Aorta (tissue), 5 donors: ENCODE measurements at regions not wholly inside any gene's neighbourhood (a gene's known extent, or its start where the extent isn't known, plus 50 kb on each side); places are given as distances from the start of the nearest gene placed in this dataset.

ENCODE experiments used
- ATAC-seq: fragments of 200-7000 bp; cut with Tn5 transposase; one replicate; pipeline ENCODE4 v1.9.1; 2022; ENCODE audit warnings: moderate library complexity; ENCODE audit not compliant: low FRiP score
- DNase-seq, 2 donors: peaks; one replicate each; pipeline ENCODE4 v3.0.0-alpha.2; 2020
- H3K27ac ChIP-seq, 2 donors: one replicate each; pipeline ENCODE4 v1.5.1; 2013; ENCODE audit warnings: low read length in 2 of 2, mild to moderate bottlenecking in 2 of 2, moderate library complexity in 2 of 2, control low read depth in 1 of 2, inconsistent platforms in 1 of 2, low read depth in 1 of 2
- H3K27me3 ChIP-seq, 2 donors: one replicate each; pipeline ENCODE4 v1.6.1; 2013; ENCODE audit warnings: control low read depth in 1 of 2, low read length in 1 of 2, mild to moderate bottlenecking in 1 of 2, moderate library complexity in 1 of 2; ENCODE audit not compliant: insufficient read depth in 2 of 2, control insufficient read depth in 1 of 2
- H3K36me3 ChIP-seq, 2 donors: one replicate each; pipeline ENCODE4 v1.6.1; 2013; ENCODE audit warnings: control low read depth in 1 of 2, low read length in 1 of 2, mild to moderate bottlenecking in 1 of 2; ENCODE audit not compliant: insufficient read depth in 2 of 2, control insufficient read depth in 1 of 2
- H3K4me1 ChIP-seq, 2 donors: one replicate each; pipeline ENCODE4 v1.6.1; 2013; ENCODE audit warnings: low read length in 2 of 2, control low read depth in 1 of 2, mild to moderate bottlenecking in 1 of 2, moderate library complexity in 1 of 2; ENCODE audit not compliant: insufficient read depth in 2 of 2, control insufficient read depth in 1 of 2
- H3K4me3 ChIP-seq, 2 donors: one replicate each; pipeline ENCODE4 v1.5.1; 2013; ENCODE audit warnings: low read length in 2 of 2, control low read depth in 1 of 2, mild to moderate bottlenecking in 1 of 2
- H3K9me3 ChIP-seq: one replicate; pipeline ENCODE4 v1.6.1; 2013; ENCODE audit warnings: mild to moderate bottlenecking, low read length; ENCODE audit not compliant: control insufficient read depth
- WGBS, 2 donors: extraction: QIAGEN DNeasy Blood & Tissue Kit; methylation state at CpG; one replicate each; pipeline ENCODE4 v1.1.7; 2013; 5-methylcytosine and 5-hydroxymethylcytosine counted together
- intact Hi-C, 2 donors: fragments of 100-400 bp; cut with DNase I; formaldehyde crosslinking; loops; one replicate each; pipeline versions ENCODE4 v1.14.2 to v1.15.0; 2022
- donor health status: healthy with polysubstance abuse.
- donor health status: Bipolar disorder and iron deficiency.
- donor health status: DM: no; HTN: no; CAD: no.
- donor health status: DM: no; HTN: no; CAD: no.
- donor health status: DM: yes; HTN: yes; CAD: no.

GRCh38 chr6:19369785-19370184 lies 467.4 kb upstream of the ID4 start:
- intact Hi-C loops: no loop called here
- Histone ChIP-seq H3K36me3 (no peaks in the 10 kb centered on the region), H3K4me1 (no peaks in the 10 kb centered on the region), H3K4me3 (no peak overlapping the region), H3K27me3 (no peaks in the 10 kb centered on the region), H3K27ac (no peak overlapping the region), H3K9me3 (no peaks in the 10 kb centered on the region)
- DNase-seq: no peak
- no peak for ATAC-seq

- DNase-seq (no peak), ATAC-seq (no peak)
- Histone ChIP-seq H3K9me3 (no peaks in the 10 kb centered on the region), H3K27ac (no peak overlapping the region), H3K4me1 (peaks cover 0 to under 1% of the 10 kb centered on the region in 2 donors), H3K27me3 (no peaks in the 10 kb centered on the region), H3K36me3 (no peaks in the 10 kb centered on the region), H3K4me3 (no peak overlapping the region)
- intact Hi-C loops: no loop called here
- 63% methylated on average over 3 of the region's 3 CpGs for WGBS, 2 donors
Measured at GRCh38 chr6:19370831-19371230, 466.3 kb upstream of the ID4 start.

DNA sequence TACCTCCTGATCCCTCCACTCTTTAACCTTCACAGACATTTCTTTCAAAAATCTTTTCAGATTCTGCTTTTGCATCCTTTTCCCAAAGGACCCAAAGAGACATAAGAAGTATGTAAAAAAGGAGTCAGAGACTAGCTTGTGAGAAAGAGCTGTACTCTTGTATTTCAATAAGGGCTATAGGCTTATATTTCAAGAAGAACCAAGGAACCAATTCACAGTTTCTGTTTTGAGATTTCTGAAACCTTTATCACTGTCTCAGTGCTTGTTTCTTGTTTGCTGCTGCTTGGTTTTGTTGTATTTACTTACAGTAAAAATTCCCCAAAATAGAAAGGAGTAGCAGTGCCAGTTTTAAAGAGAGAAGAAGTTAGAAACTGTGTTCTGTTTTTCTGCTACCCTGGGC lies 461.6 kb upstream of the ID4 start:
- H3K4me3 ChIP-seq: no peak overlapping the region
- ATAC-seq: no peak
- no peaks in the 10 kb centered on the region for H3K27me3 ChIP-seq
- H3K4me1 ChIP-seq: peaks cover 0 to 2% of the 10 kb centered on the region in 2 donors
- no peak for DNase-seq
- intact Hi-C loops: no loop called here
- no peak overlapping the region for H3K27ac ChIP-seq
- H3K36me3 ChIP-seq: no peaks in the 10 kb centered on the region
- H3K9me3 ChIP-seq: no peaks in the 10 kb centered on the region

- Histone ChIP-seq H3K4me3 (no peak overlapping the region), H3K27ac (no peak overlapping the region), H3K36me3 (no peaks in the 10 kb centered on the region), H3K27me3 (no peaks in the 10 kb centered on the region), H3K9me3 (no peaks in the 10 kb centered on the region), H3K4me1 (peaks cover 0 to 2% of the 10 kb centered on the region in 2 donors)
- ATAC-seq: no peak
- WGBS, 2 donors: 46 to 47% methylated on average over 3 of the region's 3 CpGs
- no peak for DNase-seq
- intact Hi-C loops: no loop called here
Measured at GRCh38 chr6:19377722-19378121, 459.4 kb upstream of the ID4 start.

DNA sequence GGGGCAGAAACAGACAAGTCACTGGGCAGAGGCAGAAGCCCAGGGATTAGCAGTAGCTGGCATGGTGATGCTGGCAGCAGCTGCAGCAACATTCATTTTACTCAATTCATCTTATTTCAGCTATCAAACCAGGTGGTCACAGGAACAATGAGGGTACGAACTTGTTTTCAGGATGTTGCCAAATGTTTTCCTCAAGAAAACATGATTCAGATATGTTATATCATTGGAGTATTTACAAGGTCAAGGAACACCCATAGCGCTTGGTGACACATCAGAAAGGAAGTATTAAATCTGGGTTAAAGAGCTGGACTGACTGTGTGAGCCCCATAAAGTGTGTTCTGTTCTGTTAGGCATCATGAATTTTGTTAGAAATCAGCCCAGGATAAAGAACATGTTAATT lies 456.9 kb upstream of the ID4 start:
- no peak overlapping the region for H3K27ac ChIP-seq
- H3K36me3 ChIP-seq: no peaks in the 10 kb centered on the region
- 85 to 92% methylated on average over 2 of the region's 2 CpGs for WGBS, 2 donors
- DNase-seq (no peak), ATAC-seq (no peak)
- intact Hi-C loops: no loop called here
- H3K4me1 ChIP-seq: peaks cover 0 to 2% of the 10 kb centered on the region in 2 donors
- H3K9me3 ChIP-seq: no peaks in the 10 kb centered on the region
- no peaks in the 10 kb centered on the region for H3K27me3 ChIP-seq
- no peak overlapping the region for H3K4me3 ChIP-seq

GRCh38 chr6:19382676-19383075 lies 454.5 kb upstream of the ID4 start:
- Histone ChIP-seq H3K4me3 (no peak overlapping the region), H3K27me3 (no peaks in the 10 kb centered on the region), H3K27ac (no peak overlapping the region), H3K9me3 (no peaks in the 10 kb centered on the region), H3K36me3 (no peaks in the 10 kb centered on the region), H3K4me1 (no peaks in the 10 kb centered on the region)
- DNase-seq (no peak), ATAC-seq (no peak)
- 45 to 53% methylated on average over 3 of the region's 3 CpGs for WGBS, 2 donors
- intact Hi-C loops: no loop called here

DNA sequence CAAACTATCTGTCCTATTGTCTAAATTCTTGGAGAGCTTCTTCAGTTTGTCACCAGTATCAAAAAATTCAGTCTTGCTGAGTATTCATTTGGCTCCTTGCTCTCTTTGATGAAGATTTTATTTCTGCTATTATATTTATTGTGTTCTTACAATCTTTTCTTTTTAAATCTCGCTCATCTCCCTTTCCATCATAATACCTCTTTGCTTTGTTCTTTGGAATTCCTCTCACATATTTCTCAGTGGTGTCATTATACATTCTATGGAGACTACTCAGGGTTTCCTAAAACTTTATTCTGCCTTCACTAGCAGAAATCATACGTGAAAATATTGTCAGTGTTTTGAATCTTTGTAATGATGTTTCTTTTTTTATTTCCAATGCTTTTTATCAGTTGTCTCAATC lies 445.2 kb upstream of the ID4 start:
- no peak overlapping the region for H3K4me3 ChIP-seq
- ATAC-seq: no peak
- intact Hi-C loops: no loop called here
- no peak for DNase-seq
- 88 to 92% methylated on average over 2 of the region's 2 CpGs for WGBS, 2 donors
- no peaks in the 10 kb centered on the region for H3K4me1 ChIP-seq
- no peaks in the 10 kb centered on the region for H3K27me3 ChIP-seq
- H3K9me3 ChIP-seq: no peaks in the 10 kb centered on the region
- H3K36me3 ChIP-seq: no peaks in the 10 kb centered on the region
- H3K27ac ChIP-seq: no peak overlapping the region

DNA sequence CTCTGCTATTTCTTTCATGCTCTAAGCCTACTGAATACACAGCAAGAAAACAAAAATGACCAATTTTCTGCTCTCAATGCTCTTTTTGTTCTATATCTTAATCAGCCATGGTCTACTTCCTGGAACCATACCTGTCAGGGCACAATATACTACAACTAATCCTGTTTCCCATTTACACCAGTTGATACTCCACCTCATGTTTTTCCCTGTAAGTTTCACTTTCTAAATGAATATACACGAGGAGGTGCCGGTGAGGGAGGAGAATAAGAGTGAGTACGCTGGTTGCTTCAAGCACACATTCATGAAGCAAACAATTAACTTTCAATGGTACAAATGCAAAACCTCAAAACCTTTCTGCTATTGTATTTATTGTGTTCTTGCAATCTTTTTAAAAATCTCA lies 443.1 kb upstream of the ID4 start:
- Histone ChIP-seq H3K9me3 (no peaks in the 10 kb centered on the region), H3K4me1 (no peaks in the 10 kb centered on the region), H3K4me3 (no peak overlapping the region), H3K36me3 (no peaks in the 10 kb centered on the region), H3K27ac (no peak overlapping the region), H3K27me3 (no peaks in the 10 kb centered on the region)
- intact Hi-C loops: no loop called here
- DNase-seq: no peak
- no peak for ATAC-seq
- WGBS, 2 donors: 86 to 94% methylated on average over 3 of the region's 3 CpGs

GRCh38 chr6:19394687-19395086 lies 442.5 kb upstream of the ID4 start:
- intact Hi-C loops: no loop called here
- 73 to 80% methylated on average over 4 of the region's 4 CpGs for WGBS, 2 donors
- DNase-seq (no peak), ATAC-seq (no peak)
- Histone ChIP-seq H3K27me3 (no peaks in the 10 kb centered on the region), H3K27ac (no peak overlapping the region), H3K9me3 (no peaks in the 10 kb centered on the region), H3K4me1 (no peaks in the 10 kb centered on the region), H3K4me3 (no peak overlapping the region), H3K36me3 (no peaks in the 10 kb centered on the region)

DNA sequence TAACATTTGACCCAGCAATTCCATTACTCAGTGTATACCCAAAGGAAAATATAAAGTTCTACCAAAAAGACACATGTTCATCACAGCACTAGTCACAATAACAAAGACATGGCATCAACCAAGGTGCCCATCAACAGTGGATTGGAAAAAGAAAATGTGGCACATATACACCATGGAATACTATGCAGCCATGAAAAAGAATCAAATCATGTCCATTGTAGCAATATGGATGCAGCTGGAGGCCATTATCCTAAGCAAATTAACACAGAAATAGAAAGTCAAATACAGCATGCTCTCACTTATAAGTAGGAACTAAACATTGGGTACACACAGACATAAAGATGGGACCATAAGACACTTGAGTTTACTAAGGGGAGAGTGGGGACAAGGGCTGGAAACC lies 441.9 kb upstream of the ID4 start:
- H3K4me3 ChIP-seq: no peak overlapping the region
- no peak for ATAC-seq
- H3K36me3 ChIP-seq: no peaks in the 10 kb centered on the region
- H3K4me1 ChIP-seq: no peaks in the 10 kb centered on the region
- no peak overlapping the region for H3K27ac ChIP-seq
- no peak for DNase-seq
- intact Hi-C loops: no loop called here
- H3K27me3 ChIP-seq: no peaks in the 10 kb centered on the region
- H3K9me3 ChIP-seq: no peaks in the 10 kb centered on the region
